C4-2B (cell line): ENCODE measurements at regions not wholly inside any gene's neighbourhood (a gene's known extent, or its start where the extent isn't known, plus 50 kb on each side); places are given as distances from the start of the nearest gene placed in this dataset.

Experiments used
- ZFX ChIP-seq: fragments of 450-650 bp; IDR thresholded peaks from 2 replicates; pipeline ENCODE4 v1.6.1; 2017
- TF ChIP-seq, protein P1 (sequence below): fragments of 450-650 bp; conservative IDR thresholded peaks from 2 replicates; pipeline ENCODE4 v1.5.1; 2017; ENCODE audit warnings: mild to moderate bottlenecking

DNA sequence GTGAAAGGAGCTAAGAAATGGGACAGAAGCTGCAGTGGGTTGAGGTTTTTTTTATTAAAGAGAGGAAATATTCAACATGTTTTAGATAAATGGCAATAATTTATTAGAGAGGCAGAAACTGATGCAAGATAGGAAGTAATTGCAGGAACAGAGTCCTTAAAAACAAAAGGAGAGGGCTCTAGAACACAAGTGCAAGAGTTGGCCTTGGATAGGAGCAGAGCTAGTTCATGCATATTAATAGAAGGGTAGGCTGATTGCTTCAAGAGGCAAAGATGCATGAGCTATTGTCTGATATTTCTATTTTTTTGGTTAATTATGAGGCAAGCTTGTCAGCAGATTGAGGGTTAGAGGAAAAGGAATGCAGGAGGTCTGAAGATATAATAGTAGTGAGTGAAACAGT, 91.0 kb upstream of the GPRIN3 start:
- TF ChIP-seq, protein P1, sequence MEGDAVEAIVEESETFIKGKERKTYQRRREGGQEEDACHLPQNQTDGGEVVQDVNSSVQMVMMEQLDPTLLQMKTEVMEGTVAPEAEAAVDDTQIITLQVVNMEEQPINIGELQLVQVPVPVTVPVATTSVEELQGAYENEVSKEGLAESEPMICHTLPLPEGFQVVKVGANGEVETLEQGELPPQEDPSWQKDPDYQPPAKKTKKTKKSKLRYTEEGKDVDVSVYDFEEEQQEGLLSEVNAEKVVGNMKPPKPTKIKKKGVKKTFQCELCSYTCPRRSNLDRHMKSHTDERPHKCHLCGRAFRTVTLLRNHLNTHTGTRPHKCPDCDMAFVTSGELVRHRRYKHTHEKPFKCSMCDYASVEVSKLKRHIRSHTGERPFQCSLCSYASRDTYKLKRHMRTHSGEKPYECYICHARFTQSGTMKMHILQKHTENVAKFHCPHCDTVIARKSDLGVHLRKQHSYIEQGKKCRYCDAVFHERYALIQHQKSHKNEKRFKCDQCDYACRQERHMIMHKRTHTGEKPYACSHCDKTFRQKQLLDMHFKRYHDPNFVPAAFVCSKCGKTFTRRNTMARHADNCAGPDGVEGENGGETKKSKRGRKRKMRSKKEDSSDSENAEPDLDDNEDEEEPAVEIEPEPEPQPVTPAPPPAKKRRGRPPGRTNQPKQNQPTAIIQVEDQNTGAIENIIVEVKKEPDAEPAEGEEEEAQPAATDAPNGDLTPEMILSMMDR: no peak
- TF ChIP-seq ZFX: no peak
